Activated naive CD8-positive, alpha-beta T cell treated with anti-CD3 and anti-CD28 coated beads for 36 hours (primary cell): ENCODE measurements at regions not wholly inside any gene's neighbourhood (a gene's known extent, or its start where the extent isn't known, plus 50 kb on each side); places are given as distances from the start of the nearest gene placed in this dataset.

Source experiments
- DNase-seq: peaks from one replicate; pipeline ENCODE4 v3.0.0; 2021
- H3K27ac Mint-ChIP-seq: one replicate; pipeline ENCODE4 v1.8.0; 2022; ENCODE audit warnings: mild to moderate bottlenecking, moderate library complexity, mixed read lengths
- H3K27me3 Mint-ChIP-seq: one replicate; pipeline ENCODE4 v1.8.0; 2022; ENCODE audit warnings: mild to moderate bottlenecking, mixed read lengths
- H3K36me3 Mint-ChIP-seq: one replicate; pipeline ENCODE4 v1.8.0; 2021; ENCODE audit warnings: mild to moderate bottlenecking, mixed read lengths
- H3K4me1 Mint-ChIP-seq: one replicate; pipeline ENCODE4 v1.8.0; 2021; ENCODE audit warnings: mixed read lengths
- H3K4me3 Mint-ChIP-seq: one replicate; pipeline ENCODE4 v1.8.0; 2022; ENCODE audit warnings: mild to moderate bottlenecking, moderate library complexity, mixed read lengths
- H3K9me3 Mint-ChIP-seq: one replicate; pipeline ENCODE4 v1.8.0; 2022; ENCODE audit warnings: mixed read lengths

- Mint-ChIP-seq H3K27ac (no peak overlapping the region), H3K4me3 (no peak overlapping the region), H3K27me3 (peaks cover 6% of the 10 kb centered on the region), H3K9me3 (no peaks in the 10 kb centered on the region), H3K36me3 (peaks cover 7% of the 10 kb centered on the region), H3K4me1 (no peaks in the 10 kb centered on the region)
- DNase-seq, result no peak
These were observed 388.2 kb downstream of the MID1IP1 start for GRCh38 chrX:39189431-39189830.

GRCh38 chrX:39194673-39195072 is 393.4 kb downstream of the MID1IP1 start:
- H3K36me3 Mint-ChIP-seq, result no peaks in the 10 kb centered on the region
- no peak for DNase-seq
- H3K27ac Mint-ChIP-seq, result no peak overlapping the region
- peaks cover 20% of the 10 kb centered on the region for H3K4me1 Mint-ChIP-seq
- H3K27me3 Mint-ChIP-seq, result peaks cover 6% of the 10 kb centered on the region
- H3K4me3 Mint-ChIP-seq, result no peak overlapping the region
- H3K9me3 Mint-ChIP-seq, result no peaks in the 10 kb centered on the region

- H3K4me3 Mint-ChIP-seq, result peak overlapping the region; percentile 14
- H3K9me3 Mint-ChIP-seq, result no peaks in the 10 kb centered on the region
- peaks cover 24% of the 10 kb centered on the region for H3K4me1 Mint-ChIP-seq
- DNase-seq, result no peak
- no peaks in the 10 kb centered on the region for H3K36me3 Mint-ChIP-seq
- peaks cover 6% of the 10 kb centered on the region for H3K27me3 Mint-ChIP-seq
- peak overlapping the region; percentile 68 for H3K27ac Mint-ChIP-seq
These were observed 393.9 kb downstream of the MID1IP1 start for GRCh38 chrX:39195156-39195555.

GRCh38 chrX:39196192-39197102 is 395.2 kb downstream of the MID1IP1 start:
- Mint-ChIP-seq H3K27ac (peak overlapping the region; percentile 89), H3K4me1 (peaks cover 37% of the 10 kb centered on the region), H3K4me3 (peak overlapping the region; percentile 55), H3K36me3 (no peaks in the 10 kb centered on the region), H3K27me3 (peaks cover 6% of the 10 kb centered on the region), H3K9me3 (no peaks in the 10 kb centered on the region)
- peak; percentile 50 for DNase-seq

- Mint-ChIP-seq H3K36me3 (peaks cover 2% of the 10 kb centered on the region), H3K27me3 (no peaks in the 10 kb centered on the region), H3K4me1 (peaks cover 53% of the 10 kb centered on the region), H3K4me3 (no peak overlapping the region), H3K27ac (peak overlapping the region; percentile 22), H3K9me3 (no peaks in the 10 kb centered on the region)
- no peak for DNase-seq
These were observed 398.2 kb downstream of the MID1IP1 start for GRCh38 chrX:39199429-39199828.

- Mint-ChIP-seq H3K4me1 (peaks cover 63% of the 10 kb centered on the region), H3K4me3 (no peak overlapping the region), H3K9me3 (no peaks in the 10 kb centered on the region), H3K27ac (peak overlapping the region; percentile 65), H3K27me3 (no peaks in the 10 kb centered on the region), H3K36me3 (peaks cover 2% of the 10 kb centered on the region)
- DNase-seq, result no peak
These were observed 400.2 kb downstream of the MID1IP1 start for GRCh38 chrX:39201305-39201990.

- Mint-ChIP-seq H3K27ac (no peak overlapping the region), H3K4me3 (no peak overlapping the region), H3K9me3 (no peaks in the 10 kb centered on the region), H3K36me3 (peaks cover 2% of the 10 kb centered on the region), H3K4me1 (peaks cover 55% of the 10 kb centered on the region), H3K27me3 (no peaks in the 10 kb centered on the region)
- DNase-seq, result no peak
These were observed 401.4 kb downstream of the MID1IP1 start for GRCh38 chrX:39202641-39203040.

GRCh38 chrX:39203427-39203826 is 402.2 kb downstream of the MID1IP1 start:
- H3K27me3 Mint-ChIP-seq, result no peaks in the 10 kb centered on the region
- peak overlapping the region; percentile 27 for H3K27ac Mint-ChIP-seq
- peaks cover 2% of the 10 kb centered on the region for H3K36me3 Mint-ChIP-seq
- no peaks in the 10 kb centered on the region for H3K9me3 Mint-ChIP-seq
- no peak overlapping the region for H3K4me3 Mint-ChIP-seq
- DNase-seq, result no peak
- peaks cover 55% of the 10 kb centered on the region for H3K4me1 Mint-ChIP-seq

- Mint-ChIP-seq H3K27me3 (no peaks in the 10 kb centered on the region), H3K9me3 (no peaks in the 10 kb centered on the region), H3K27ac (peak overlapping the region; percentile 84), H3K4me1 (peaks cover 55% of the 10 kb centered on the region), H3K4me3 (no peak overlapping the region), H3K36me3 (peaks cover 2% of the 10 kb centered on the region)
- DNase-seq, result no peak
These were observed 403.1 kb downstream of the MID1IP1 start for GRCh38 chrX:39204353-39204752.

GRCh38 chrX:39204945-39205344 is 403.7 kb downstream of the MID1IP1 start:
- H3K27me3 Mint-ChIP-seq, result no peaks in the 10 kb centered on the region
- no peaks in the 10 kb centered on the region for H3K9me3 Mint-ChIP-seq
- H3K4me1 Mint-ChIP-seq, result peaks cover 50% of the 10 kb centered on the region
- H3K36me3 Mint-ChIP-seq, result peaks cover 2% of the 10 kb centered on the region
- DNase-seq, result peak; percentile 64
- peak overlapping the region; percentile 3 for H3K4me3 Mint-ChIP-seq
- H3K27ac Mint-ChIP-seq, result peak overlapping the region; percentile 84

- Mint-ChIP-seq H3K9me3 (no peaks in the 10 kb centered on the region), H3K36me3 (peaks cover 2% of the 10 kb centered on the region), H3K27me3 (no peaks in the 10 kb centered on the region), H3K4me1 (peaks cover 45% of the 10 kb centered on the region), H3K27ac (peak overlapping the region; percentile 84), H3K4me3 (no peak overlapping the region)
- no peak for DNase-seq
These were observed 404.2 kb downstream of the MID1IP1 start for GRCh38 chrX:39205467-39205866.

GRCh38 chrX:39206399-39207145 is 405.3 kb downstream of the MID1IP1 start:
- H3K4me3 Mint-ChIP-seq, result no peak overlapping the region
- H3K4me1 Mint-ChIP-seq, result peaks cover 36% of the 10 kb centered on the region
- no peaks in the 10 kb centered on the region for H3K27me3 Mint-ChIP-seq
- H3K27ac Mint-ChIP-seq, result no peak overlapping the region
- H3K36me3 Mint-ChIP-seq, result peaks cover 2% of the 10 kb centered on the region
- no peak for DNase-seq
- H3K9me3 Mint-ChIP-seq, result peaks cover under 1% of the 10 kb centered on the region

GRCh38 chrX:39211501-39211900 is 410.2 kb downstream of the MID1IP1 start:
- Mint-ChIP-seq H3K4me3 (no peak overlapping the region), H3K9me3 (peaks cover 3% of the 10 kb centered on the region), H3K36me3 (no peaks in the 10 kb centered on the region), H3K4me1 (peaks cover 8% of the 10 kb centered on the region), H3K27me3 (no peaks in the 10 kb centered on the region), H3K27ac (no peak overlapping the region)
- no peak for DNase-seq

- peaks cover 8% of the 10 kb centered on the region for H3K4me1 Mint-ChIP-seq
- H3K36me3 Mint-ChIP-seq, result no peaks in the 10 kb centered on the region
These were observed 411.2 kb downstream of the MID1IP1 start for GRCh38 chrX:39212456-39212855.

More at GRCh38 chrX:39212456-39212855, 411.2 kb downstream of the MID1IP1 start:
- peaks cover 3% of the 10 kb centered on the region for H3K9me3 Mint-ChIP-seq
- DNase-seq, result peak; percentile 27
- no peaks in the 10 kb centered on the region for H3K27me3 Mint-ChIP-seq
- no peak overlapping the region for H3K27ac Mint-ChIP-seq
- no peak overlapping the region for H3K4me3 Mint-ChIP-seq
